Panc1 (cell line): ENCODE measurements at regions not wholly inside any gene's neighbourhood (a gene's known extent, or its start where the extent isn't known, plus 50 kb on each side); places are given as distances from the start of the nearest gene placed in this dataset.

Experiments used
- ATAC-seq: fragments of 200-7000 bp; cut with Tn5 transposase; 2 replicates; pipeline ENCODE4 v1.9.1; 2020; ENCODE audit warnings: mild to moderate bottlenecking, moderate library complexity
- BruUV-seq: library from RNA; stranded (reverse); fragments of 400-500 nt; replicated peaks from 2 replicates; lab custom pipeline; 2021; lab: Mats Ljungman, UMichigan
- CTCF ChIA-PET: fragments of 300-600 bp; sonication (Branson Sonifier 250); formaldehyde crosslinking; loops from one replicate; lab custom pipeline; 2022; ENCODE audit warnings: antibody characterized with exemption; lab: Charles Lee
- POLR2A ChIA-PET: fragments of 300-600 bp; sonication (Branson Sonifier 250); formaldehyde crosslinking; loops from one replicate; lab custom pipeline; 2022; ENCODE audit warnings: antibody characterized with exemption; lab: Charles Lee
- DNase-seq: peaks from one replicate; pipeline ENCODE4 v3.0.0-alpha.2; 2010; ENCODE audit warnings: low read depth, low spot score
- H3K27ac ChIP-seq: 2 replicates; pipeline ENCODE4 v1.5.1; 2011; ENCODE audit warnings: mild to moderate bottlenecking, low read length, inconsistent platforms
- H3K27me3 ChIP-seq: fragments of 200-500 bp; sonication (Bioruptor generic); 2 replicates; pipeline ENCODE4 v1.6.0; 2014; ENCODE audit warnings: low read length, inconsistent platforms; ENCODE audit not compliant: control insufficient read depth, insufficient read depth
- H3K36me3 ChIP-seq: fragments of 200-500 bp; sonication (Bioruptor generic); 2 replicates; pipeline ENCODE4 v1.5.1; 2014; ENCODE audit warnings: inconsistent platforms, mild to moderate bottlenecking, low read length, moderate library complexity; ENCODE audit not compliant: control insufficient read depth, insufficient read depth
- H3K4me1 ChIP-seq: 2 replicates; pipeline ENCODE4 v1.5.1; 2011; ENCODE audit warnings: inconsistent platforms, mild to moderate bottlenecking, low read length, moderate library complexity; ENCODE audit not compliant: control insufficient read depth, insufficient read depth
- H3K4me3 ChIP-seq, 2 experiments: 2 replicates each; pipeline ENCODE4 v1.5.1; 2011 to 2012; ENCODE audit warnings: low read depth in 2 of 2, low read length in 2 of 2, mild to moderate bottlenecking in 2 of 2, inconsistent platforms in 1 of 2, moderate library complexity in 1 of 2
- H3K9me3 ChIP-seq: fragments of 200-500 bp; sonication (Bioruptor generic); 2 replicates; pipeline ENCODE4 v1.5.1; 2014; ENCODE audit warnings: low read depth, mild to moderate bottlenecking, inconsistent platforms, low read length, moderate library complexity; ENCODE audit not compliant: control insufficient read depth, insufficient read depth
- CTCF ChIP-seq: fragments of 450-650 bp; IDR thresholded peaks from 2 replicates; pipeline ENCODE4 v1.5.1; 2017; ENCODE audit warnings: mild to moderate bottlenecking
- POLR2AphosphoS5 ChIP-seq: IDR thresholded peaks from 2 replicates; pipeline ENCODE4 v1.6.1; 2012; ENCODE audit warnings: mild to moderate bottlenecking, low read depth, low read length, moderate library complexity
- REST ChIP-seq, 2 experiments: IDR thresholded peaks; 2 replicates each; pipeline ENCODE4 v1.6.1; 2011 to 2012; ENCODE audit warnings: low read depth in 2 of 2, control low read depth in 1 of 2, low read length in 1 of 2, mild to moderate bottlenecking in 1 of 2, moderate library complexity in 1 of 2; ENCODE audit not compliant: insufficient read depth in 1 of 2
- SIN3A ChIP-seq: IDR thresholded peaks from 2 replicates; pipeline ENCODE4 v1.6.1; 2012; ENCODE audit warnings: low read depth, mild to moderate bottlenecking, low read length, moderate library complexity, borderline replicate concordance; ENCODE audit not compliant: insufficient read depth
- TCF7L2 ChIP-seq: IDR thresholded peaks from 2 replicates; pipeline ENCODE4 v1.6.1; 2011; ENCODE audit warnings: mild to moderate bottlenecking, low read depth, low read length, inconsistent platforms
- in situ Hi-C: cut with HindIII; loops from 2 replicates; pipeline ENCODE4 v1.10.0; 2016; ENCODE audit warnings: low sequenced_read_pairs, low pct_unique_long_range_greater_than_20kb
- intact Hi-C: fragments of 100-400 bp; cut with micrococcal nuclease; formaldehyde crosslinking; loops from one replicate; pipeline ENCODE4 v1.10.0; 2022; ENCODE audit not compliant: unreplicated experiment

- Histone ChIP-seq H3K4me1 (no peaks in the 10 kb centered on the region), H3K9me3 (no peaks in the 10 kb centered on the region), H3K27ac (no peak overlapping the region), H3K4me3 (no peak overlapping the region), H3K36me3 (no peaks in the 10 kb centered on the region), H3K27me3 (no peaks in the 10 kb centered on the region)
- TF ChIP-seq CTCF (no peak), SIN3A (no peak), TCF7L2 (no peak), REST (IDR thresholded peaks at IDR 0.05; ENCODE audit: insufficient read depth in 1 of 2, low read depth in 2 of 2, low read length in 1 of 2) (no peak), POLR2AphosphoS5 (no peak)
- ChIA-PET POLR2A (no interaction called here), CTCF (no interaction called here)
- in situ Hi-C loops, result no loop called here
- no peak for DNase-seq
- ATAC-seq, result no peak
- intact Hi-C loops, result no loop called here
- BruUV-seq, result no TSS peak
Measured at GRCh38 chr10:131722525-131723264, 178.1 kb upstream of the PPP2R2D start.

- POLR2A ChIA-PET, result no interaction called here
- Histone ChIP-seq H3K36me3 (no peaks in the 10 kb centered on the region), H3K4me3 (no peak overlapping the region), H3K4me1 (no peaks in the 10 kb centered on the region), H3K27me3 (no peaks in the 10 kb centered on the region), H3K9me3 (no peaks in the 10 kb centered on the region), H3K27ac (no peak overlapping the region)
- CTCF ChIA-PET, result no interaction called here
- intact Hi-C loops (no loop called here), in situ Hi-C loops (no loop called here)
- TF ChIP-seq CTCF (no peak), TCF7L2 (no peak), SIN3A (no peak), REST (IDR thresholded peaks at IDR 0.05; ENCODE audit: insufficient read depth in 1 of 2, low read depth in 2 of 2, low read length in 1 of 2) (no peak), POLR2AphosphoS5 (no peak)
- BruUV-seq, result no TSS peak
- DNase-seq, result no peak
- no peak for ATAC-seq
Measured at GRCh38 chr10:131723297-131724168, 177.3 kb upstream of the PPP2R2D start.
